GM21576 (cell line): ENCODE measurements at regions not wholly inside any gene's neighbourhood (a gene's known extent, or its start where the extent isn't known, plus 50 kb on each side); places are given as distances from the start of the nearest gene placed in this dataset.
"Not testable (repeated sequence)": the region's sequence is repeated elsewhere in the genome, so short reads cannot be mapped to it uniquely, and the experiment has no call there.

ENCODE experiments used
- ATAC-seq: cut with Tn5 transposase; IDR thresholded peaks from one replicate; pipeline ENCODE4 v1.9.1; 2021; ENCODE audit warnings: mild to moderate bottlenecking, moderate library complexity; ENCODE audit not compliant: unreplicated experiment

DNA sequence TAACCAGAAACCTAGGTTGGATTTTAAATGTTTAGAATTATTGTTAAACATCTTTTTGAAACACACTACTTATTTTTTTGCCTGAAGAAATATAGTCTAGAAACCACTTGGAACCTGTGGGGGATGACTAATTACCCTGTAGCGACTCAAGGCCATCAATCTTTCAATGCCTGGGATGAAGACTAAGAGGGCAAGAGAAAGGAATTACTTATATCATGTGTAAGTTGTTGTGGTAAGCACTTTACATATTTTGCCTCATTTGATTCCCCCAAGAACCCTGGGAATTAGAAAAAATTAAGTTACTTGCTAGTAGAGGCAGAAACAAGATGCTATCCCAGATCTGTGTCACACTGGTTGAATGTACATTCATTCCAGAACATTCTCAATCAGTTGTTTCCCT, 170.9 kb upstream of the GRIA3 start:
- no peak for ATAC-seq

DNA sequence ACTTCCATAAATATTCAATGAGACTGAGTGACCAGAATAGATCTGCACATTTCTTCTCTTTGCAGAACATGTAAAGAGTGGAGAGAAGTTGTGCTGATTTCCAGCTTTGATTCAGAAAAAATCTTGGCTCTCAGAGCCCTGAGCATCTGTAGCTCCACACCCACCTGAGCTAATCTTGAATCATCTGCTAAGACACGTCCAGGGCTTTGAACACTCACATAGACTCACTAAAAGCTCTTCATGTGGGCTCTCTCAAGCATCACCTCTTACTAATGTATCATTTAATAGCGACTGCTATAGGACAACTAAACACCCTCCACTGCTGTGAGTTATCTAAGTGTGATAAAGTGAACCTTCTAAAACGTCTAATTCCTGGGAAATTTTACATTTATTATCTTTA, 147.7 kb upstream of the GRIA3 start:
- no peak for ATAC-seq

DNA sequence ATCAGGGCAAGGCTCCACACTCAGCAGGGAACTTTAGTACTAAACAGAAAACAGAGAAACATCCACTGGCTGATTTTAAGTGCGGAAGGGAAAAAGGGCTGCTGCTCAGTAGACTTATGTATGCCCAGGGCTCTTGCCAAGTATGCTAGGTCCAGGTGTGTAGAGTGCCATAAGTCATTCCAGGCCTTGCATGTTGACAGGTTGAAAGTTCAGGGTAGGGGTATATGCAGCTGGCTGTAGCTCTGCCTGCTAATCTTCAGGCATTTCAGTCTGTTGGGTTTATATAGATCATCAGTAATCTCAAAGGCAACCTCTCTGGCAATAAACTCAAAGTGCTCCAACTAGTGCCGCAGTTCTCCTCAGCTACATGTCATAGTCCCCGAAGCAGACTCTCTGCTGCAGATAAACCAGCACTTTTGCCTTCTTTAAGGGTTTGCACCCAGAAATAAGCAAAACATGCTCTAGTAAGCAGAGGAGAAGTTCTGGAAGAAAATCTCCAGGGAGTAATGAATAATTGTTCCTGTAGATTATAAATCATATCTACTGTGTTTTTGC, 134.9 kb upstream of the GRIA3 start:
- ATAC-seq, result no peak

DNA sequence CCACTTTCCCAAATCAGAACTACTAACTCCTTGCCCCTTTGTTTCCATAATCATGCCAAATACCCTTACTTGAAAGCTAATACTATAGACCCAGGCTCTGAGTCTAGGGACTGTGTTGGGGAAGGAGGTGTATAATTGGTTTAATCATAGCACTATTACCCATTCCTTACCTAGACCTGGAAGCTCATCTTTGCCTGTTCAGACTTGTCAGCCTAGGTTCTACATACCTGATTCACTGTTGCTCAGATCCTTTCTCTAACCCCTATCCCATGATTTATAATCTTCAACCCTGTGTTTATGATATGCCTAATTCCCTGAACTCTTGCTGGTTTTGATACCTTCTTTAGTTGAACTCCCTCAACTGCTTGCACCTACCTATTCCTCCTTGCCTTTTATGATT, 123.1 kb upstream of the GRIA3 start:
- no peak for ATAC-seq

DNA sequence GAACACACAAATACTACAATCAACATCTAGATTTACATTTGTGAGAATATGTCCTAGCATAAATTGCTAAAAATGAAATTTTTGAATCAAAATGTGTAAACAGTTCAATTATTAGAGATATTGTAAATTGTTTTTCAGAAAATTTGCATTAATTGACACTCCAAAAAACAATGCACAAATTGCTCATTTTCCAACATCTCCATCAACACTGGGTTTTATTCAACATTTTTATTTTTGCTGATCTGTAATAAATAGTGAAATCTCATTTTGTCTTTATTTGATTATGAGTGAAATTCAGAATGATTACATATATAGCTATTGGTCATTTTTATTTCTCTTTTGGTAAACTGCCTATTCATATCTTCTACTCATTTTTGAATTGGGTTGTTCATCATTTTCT, 120.0 kb upstream of the GRIA3 start:
- ATAC-seq, result no peak

DNA sequence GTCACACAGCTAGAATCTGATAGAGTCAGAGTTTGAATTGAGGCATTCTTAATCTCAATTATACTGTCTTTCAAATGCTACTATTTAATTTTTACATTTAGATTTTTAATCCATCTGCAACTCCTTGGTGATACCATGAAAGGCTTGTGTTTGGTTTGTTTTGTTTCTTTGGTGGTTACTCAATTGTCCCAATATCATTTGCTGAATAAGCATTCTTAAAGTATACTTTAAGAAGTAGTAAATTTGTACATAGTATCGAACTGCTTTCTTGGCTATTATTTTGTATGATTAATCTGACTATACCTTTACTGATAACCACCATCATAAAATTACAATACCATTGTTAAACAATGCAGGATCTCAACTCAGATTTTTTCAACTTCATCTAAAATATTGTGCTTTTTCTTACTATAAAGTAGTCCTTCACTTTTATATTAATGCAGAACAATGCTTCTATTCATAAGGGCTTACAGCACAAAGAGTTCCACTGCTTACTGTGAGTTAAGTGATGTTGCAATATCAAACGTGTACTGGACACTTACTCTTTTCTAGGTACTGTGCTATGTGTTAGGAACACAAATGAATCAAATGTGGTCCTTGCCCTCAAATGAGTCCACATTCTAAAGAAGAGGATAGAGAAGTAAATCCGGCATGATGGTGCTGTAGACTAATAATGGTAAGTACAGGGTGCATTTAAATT, 111.2 kb upstream of the GRIA3 start:
- no peak for ATAC-seq

DNA sequence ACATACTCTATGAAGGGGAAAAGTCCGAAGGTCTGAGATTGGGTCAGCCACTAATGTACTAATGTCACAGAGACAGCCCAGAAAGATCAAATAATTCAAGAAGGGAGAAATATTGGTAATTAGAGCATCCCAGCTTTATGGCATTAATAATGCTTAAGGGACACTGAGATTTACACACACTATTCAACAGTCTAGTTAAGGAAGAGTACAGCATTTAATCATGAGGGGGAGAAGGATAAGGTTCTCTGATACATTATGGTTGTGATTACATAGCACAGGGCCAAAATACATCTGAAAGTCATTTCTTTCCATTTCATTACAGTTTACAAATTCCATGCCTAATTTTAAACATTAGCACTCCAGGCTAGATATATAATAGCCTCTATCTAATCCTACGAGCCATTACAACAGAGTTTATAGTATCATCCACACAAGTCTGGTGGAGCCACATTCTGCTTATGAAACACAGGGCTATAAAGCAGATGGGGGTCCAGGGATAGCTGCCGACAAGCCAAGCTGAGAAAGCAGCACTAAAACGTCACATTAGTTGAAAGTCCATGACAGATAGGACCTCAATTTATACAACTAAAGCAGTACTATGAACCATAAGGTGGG, 108.0 kb upstream of the GRIA3 start:
- no peak for ATAC-seq

DNA sequence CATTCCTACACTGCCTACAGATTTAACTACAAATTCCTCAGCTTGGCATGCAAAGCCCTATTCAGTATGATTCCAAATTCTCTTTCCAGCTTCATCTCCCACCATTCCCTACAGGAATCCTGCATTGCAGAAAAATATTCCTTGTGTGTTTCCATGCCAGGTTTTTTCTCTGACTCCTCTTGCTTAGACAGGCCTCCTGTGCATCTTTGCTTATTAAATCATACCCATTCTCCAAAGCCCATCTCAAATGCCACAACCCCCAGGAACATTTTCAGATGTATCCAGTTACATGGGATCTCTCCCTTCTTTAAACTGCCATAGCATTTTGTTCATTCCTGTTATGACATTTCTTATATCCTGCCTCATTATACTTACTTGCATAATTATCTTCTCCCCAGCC, 106.4 kb upstream of the GRIA3 start:
- ATAC-seq, result no peak

DNA sequence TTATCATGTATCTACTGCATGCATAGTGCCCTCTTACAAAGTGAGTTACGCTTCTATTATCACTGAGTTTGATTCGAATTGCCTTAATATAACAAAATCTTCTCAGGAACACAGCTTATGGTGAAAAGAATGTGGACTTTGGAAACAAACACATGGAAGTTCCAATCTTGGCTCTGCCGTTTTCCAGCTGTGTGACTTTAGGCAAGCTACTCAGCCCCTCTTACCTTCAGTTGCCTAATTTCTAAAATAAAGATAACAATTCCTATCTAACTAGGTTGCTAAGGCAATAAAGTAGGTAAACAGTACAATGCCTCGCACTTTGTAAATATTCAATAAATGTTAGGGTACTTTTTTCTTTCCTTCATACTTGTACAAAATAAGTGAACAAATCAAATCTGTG, 104.0 kb upstream of the GRIA3 start:
- no peak for ATAC-seq

DNA sequence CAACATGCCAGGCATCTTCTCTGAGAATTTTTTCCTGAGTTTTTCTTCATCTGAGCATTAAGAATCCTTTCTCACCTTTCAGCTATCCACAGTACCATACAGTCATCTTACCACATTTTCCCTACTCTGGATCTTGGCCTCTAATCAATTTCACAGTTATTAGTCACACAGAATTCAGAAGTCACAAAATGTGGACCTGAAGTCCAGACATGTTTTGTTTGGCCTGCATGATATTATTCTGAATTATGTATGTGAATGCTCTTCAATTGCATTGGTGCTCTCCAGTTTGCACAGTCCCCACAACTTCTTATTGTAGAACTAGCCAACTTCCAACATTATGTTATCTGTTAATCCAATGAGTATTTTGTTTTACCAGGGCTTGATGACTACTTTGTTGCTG, 102.3 kb upstream of the GRIA3 start:
- ATAC-seq, result no peak

DNA sequence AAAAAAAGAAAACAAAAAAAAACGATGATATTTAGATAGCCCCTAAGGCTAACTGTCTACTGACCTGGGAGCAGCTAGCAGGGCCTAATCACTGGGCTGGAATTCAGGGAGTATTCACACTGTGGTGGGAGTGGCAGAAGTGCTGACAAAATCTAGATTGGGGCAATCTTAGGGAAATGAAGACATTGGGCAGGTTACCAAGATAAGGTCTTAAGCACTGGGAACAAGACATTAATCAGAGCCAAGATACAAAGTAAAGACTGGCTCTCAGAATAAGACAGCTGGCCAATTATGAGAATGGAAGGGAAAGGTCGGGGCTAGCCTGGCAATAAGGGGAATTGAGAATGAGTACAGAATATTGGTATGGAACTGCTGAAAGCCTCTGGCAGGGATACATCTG, 100.2 kb upstream of the GRIA3 start:
- ATAC-seq, result no peak

DNA sequence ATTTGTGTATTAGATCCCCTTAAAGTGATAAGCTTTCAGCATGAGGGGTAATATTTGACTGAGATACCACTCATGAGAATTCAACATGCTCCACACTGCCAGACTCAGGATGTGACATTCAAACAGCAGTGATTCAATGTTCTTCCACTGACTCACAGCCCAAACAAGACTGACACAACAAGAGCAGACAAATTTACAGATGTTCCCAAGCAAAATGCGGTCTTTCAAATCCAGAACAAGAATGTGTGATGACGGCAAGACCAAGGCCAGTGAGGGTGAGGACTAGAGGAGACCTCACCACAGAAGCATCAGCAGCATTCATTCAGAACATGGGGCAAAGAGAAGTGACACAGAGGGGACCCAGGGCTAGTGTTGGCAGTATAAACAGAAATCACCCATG, 99.3 kb upstream of the GRIA3 start:
- ATAC-seq, result no peak

DNA sequence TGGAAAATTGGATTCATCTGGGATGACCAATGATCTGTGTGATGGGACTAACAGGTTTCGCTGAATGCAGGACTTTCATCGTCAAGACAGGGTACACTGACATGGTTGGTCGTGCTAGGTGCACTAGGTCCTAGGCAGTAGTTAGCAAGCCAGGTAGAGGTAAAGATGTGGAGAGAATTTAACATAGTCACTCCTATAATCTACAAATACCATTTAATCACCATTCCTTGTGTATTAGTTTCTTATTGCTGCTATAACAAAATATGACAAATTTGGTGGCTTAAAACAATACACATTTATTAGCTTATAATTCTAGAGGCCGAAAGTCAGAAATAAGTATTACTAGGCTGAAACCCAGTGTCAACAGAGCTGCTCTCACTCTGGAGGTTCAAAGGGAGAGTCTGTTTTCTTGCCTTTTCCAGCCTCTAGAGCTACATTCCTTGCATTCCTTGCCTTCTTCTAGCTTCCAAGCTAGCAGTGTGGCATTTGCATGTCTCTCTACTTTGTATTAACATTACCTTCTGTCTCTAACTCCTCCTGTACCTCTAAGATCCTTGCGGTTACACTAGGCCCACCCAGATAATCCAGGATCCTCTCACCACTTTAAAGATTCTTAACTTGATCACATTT, 98.7 kb upstream of the GRIA3 start:
- ATAC-seq, result no peak

DNA sequence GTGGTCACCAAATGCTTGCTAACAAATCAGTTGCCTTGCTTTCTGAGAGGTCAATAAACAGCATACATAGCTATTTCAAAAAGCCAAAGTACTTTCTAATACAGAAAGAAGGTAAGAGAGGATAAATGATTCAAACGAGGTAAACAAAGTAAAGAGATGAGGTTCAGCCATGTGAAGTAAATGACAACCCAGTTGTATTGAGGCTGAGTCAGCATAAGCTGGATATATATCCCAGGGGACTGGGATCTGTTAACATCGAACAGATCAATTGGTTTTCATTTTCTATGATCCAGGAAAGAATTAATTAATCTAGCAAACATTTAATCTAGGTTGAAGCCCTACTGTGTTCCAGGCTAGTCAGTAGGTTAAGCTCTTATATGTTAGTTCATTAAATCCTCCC, 97.3 kb upstream of the GRIA3 start:
- ATAC-seq, result no peak

DNA sequence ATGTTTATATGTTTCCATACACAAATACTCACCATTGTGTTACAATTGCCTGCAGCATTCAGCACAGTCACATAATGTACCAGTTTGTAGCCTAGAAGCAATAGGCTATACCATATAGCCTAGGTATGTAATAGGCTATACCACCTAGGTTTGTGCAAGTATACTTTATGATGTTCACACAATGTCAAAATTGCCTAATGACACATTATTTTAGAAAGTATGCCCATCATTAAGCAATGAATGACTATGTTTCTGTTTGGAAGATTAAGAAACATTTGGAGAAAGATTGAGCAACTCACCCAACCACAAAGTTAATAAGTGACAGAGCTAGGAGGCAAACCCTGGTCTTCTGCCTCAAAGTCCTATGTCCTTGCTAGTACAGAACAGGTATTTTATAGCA, 96.8 kb upstream of the GRIA3 start:
- no peak for ATAC-seq

DNA sequence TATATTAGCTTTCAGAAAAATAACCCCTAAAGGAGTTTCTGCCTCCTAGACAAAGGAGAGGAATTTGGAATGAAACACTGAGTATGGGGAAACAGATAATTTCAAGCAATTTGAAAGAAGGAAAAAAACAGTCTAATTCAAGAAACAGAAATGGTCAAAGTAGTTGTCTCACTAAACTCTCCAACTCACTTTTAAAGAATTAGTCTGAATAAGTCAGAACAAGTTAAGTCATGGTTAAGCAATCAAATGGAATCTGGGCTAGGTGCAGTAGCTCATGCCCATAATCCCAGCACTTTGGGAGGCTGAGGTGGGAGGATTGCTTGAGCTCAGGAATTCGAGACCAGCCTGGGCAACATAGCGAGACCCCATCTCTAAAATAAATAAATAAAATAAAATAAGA, 95.7 kb upstream of the GRIA3 start:
- ATAC-seq, result no peak

DNA sequence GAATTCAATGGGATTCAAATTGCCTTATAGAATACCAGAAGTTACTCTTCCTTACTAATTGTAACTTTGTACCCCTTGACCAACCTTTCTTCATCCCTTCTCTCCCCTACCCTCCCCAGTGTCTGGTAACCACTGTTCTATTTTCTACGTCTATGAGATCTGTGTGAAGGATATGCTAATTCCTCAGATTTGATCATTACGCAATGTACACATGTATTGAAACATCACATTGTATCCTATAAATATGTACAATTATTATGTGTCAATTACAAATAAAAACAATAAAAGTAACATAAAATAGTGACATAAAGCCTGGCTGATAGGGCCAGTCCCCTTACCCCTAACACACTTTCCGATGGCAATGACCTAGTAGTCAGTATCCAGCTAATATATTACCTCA, 95.1 kb upstream of the GRIA3 start:
- no peak for ATAC-seq

DNA sequence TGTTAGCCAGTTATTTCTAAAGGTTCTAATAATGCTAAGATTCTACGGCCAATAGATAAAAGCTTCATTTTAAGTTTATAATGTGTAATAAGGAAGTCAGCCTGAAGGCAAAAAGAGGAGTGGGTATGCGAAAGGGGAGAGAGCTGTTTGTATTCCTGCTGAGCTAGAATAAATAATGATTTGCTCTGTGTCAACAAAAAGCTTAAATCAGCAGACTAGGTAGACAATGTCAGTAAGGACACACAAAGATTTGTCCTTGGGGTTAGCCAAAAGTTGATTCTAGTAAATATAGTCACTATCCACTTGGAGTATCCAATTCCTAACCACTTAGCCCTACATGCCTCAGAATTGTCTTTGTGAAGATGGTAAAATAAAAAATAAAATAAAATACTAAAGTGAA, 90.3 kb upstream of the GRIA3 start:
- ATAC-seq, result no peak

DNA sequence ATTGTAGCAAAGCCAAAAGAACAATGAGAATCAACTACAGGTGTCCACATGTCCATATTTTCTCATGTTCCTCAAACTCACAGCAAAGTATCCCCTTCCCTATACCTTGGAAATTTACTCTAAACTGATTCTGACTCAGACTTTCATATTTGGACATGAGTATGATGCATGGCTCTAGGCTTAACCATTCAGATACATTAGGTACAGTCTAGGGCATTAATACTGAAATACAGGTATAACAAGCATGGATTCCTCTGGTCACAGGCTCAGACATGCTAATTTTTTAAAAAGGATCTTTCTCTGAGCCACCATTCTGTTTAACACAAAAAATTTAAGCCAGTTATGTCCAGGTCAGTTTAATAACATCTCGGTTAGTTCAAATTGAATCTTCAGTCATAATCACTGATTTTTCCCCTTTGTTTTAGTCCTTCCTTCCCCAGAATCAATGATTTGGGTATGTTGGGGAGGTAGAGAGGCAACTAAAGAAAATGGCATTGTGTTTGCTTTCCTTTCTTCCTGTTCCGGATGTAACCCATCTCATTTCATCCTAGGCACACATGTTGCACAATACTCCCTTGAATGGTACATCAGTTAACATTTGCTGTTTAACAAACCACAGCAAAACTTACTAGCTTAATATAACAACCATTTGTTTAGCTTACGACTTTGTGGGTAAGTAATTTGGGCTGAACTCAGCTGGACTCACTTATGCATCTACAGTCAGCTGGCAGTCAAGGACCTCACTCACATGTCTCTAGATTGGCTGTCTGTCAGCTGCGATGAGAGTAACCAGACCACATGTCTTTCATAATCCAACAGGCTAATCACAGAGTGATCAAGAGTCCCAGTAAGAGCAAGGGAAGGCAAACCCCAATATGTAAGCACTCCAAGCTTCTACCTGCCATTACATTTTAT, 75.3 kb upstream of the GRIA3 start:
- ATAC-seq, result no peak

DNA sequence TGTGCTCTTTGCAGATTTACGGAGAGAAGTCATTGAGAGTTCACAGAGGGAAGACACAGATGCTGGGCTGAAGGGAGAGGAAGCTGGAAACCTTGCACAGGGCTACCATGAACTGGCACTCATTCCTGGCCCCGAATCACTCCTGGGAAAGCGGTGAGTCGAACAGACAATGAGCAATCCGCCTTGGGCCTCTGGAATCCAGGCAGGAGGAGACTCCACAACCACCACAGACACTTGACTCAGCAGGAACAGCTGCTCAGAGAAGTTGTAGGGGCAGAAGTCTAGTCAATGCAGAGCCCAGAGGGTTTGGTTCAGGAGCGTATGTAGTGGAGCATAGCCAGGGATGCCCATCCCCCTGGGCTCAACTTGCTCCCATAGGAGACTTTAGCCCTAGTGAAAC, 62.8 kb upstream of the GRIA3 start:
- no peak for ATAC-seq

DNA sequence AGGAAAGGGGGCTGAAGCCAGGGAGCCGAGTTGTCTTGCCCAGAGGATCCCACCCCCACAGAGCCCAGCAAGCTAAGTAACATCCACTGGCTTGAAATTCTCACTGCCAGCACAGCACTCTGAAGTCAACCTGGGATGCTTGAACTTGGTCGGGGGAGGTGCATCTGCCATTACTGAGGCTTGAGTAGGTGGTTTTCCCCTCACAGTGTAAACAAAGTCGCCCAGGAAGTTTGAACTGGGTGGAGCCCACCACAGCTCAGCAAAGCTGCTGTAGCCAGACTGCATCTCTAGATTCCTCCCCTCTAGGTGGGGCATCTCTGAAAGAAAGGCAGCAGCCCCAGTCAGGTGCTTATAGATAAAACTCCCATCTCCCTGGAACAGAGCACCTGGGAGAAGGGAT, 54.3 kb upstream of the GRIA3 start:
- not testable (repeated sequence) for ATAC-seq
